ENCODE measurements at regions not wholly inside any gene's neighbourhood (a gene's known extent, or its start where the extent isn't known, plus 50 kb on each side); places are given as distances from the start of the nearest gene placed in this dataset.

GRCh38 chr3:7854266-7854665 lies 647.4 kb upstream of the LMCD1 start:
- no peak for DNase-seq (ENCODE audit: extremely low read depth, insufficient read length)
- no peak for TF ChIP-seq CTCF (IDR thresholded peaks at IDR 0.05; ENCODE audit: insufficient read depth, low read length, poor library complexity, severe bottlenecking)
- Histone ChIP-seq H3K4me3 (replicated peaks; ENCODE audit: low read depth, low read length) (no peak overlapping the region), H3K27me3 (replicated peaks; ENCODE audit: control insufficient read depth, insufficient read depth, low read length) (no peaks in the 10 kb centered on the region), H3K36me3 (ENCODE audit: control insufficient read depth, insufficient read depth, low read length) (no peaks in the 10 kb centered on the region)

- DNase-seq (ENCODE audit: extremely low read depth, insufficient read length): no peak
- H3K27me3 ChIP-seq (replicated peaks; ENCODE audit: control insufficient read depth, insufficient read depth, low read length): no peaks in the 10 kb centered on the region
- H3K36me3 ChIP-seq (ENCODE audit: control insufficient read depth, insufficient read depth, low read length): no peaks in the 10 kb centered on the region
- no peak overlapping the region for H3K4me3 ChIP-seq (replicated peaks; ENCODE audit: low read depth, low read length)
- no peak for TF ChIP-seq CTCF (IDR thresholded peaks at IDR 0.05; ENCODE audit: insufficient read depth, low read length, poor library complexity, severe bottlenecking)
Measured at GRCh38 chr3:7854721-7855120, 646.9 kb upstream of the LMCD1 start.

GRCh38 chr3:7865611-7866010 lies 636.0 kb upstream of the LMCD1 start:
- Histone ChIP-seq H3K27me3 (replicated peaks; ENCODE audit: control insufficient read depth, insufficient read depth, low read length) (no peaks in the 10 kb centered on the region), H3K36me3 (ENCODE audit: control insufficient read depth, insufficient read depth, low read length) (no peaks in the 10 kb centered on the region), H3K4me3 (replicated peaks; ENCODE audit: low read depth, low read length) (no peak overlapping the region)
- TF ChIP-seq CTCF (IDR thresholded peaks at IDR 0.05; ENCODE audit: insufficient read depth, low read length, poor library complexity, severe bottlenecking): no peak
- no peak for DNase-seq (ENCODE audit: extremely low read depth, insufficient read length)

GRCh38 chr3:7867587-7867986 lies 634.0 kb upstream of the LMCD1 start:
- Histone ChIP-seq H3K4me3 (replicated peaks; ENCODE audit: low read depth, low read length) (no peak overlapping the region), H3K36me3 (ENCODE audit: control insufficient read depth, insufficient read depth, low read length) (no peaks in the 10 kb centered on the region), H3K27me3 (replicated peaks; ENCODE audit: control insufficient read depth, insufficient read depth, low read length) (no peaks in the 10 kb centered on the region)
- no peak for TF ChIP-seq CTCF (IDR thresholded peaks at IDR 0.05; ENCODE audit: insufficient read depth, low read length, poor library complexity, severe bottlenecking)
- no peak for DNase-seq (ENCODE audit: extremely low read depth, insufficient read length)

GRCh38 chr3:7871003-7871560 lies 630.5 kb upstream of the LMCD1 start:
- Histone ChIP-seq H3K27me3 (replicated peaks; ENCODE audit: control insufficient read depth, insufficient read depth, low read length) (no peaks in the 10 kb centered on the region), H3K36me3 (ENCODE audit: control insufficient read depth, insufficient read depth, low read length) (no peaks in the 10 kb centered on the region), H3K4me3 (replicated peaks; ENCODE audit: low read depth, low read length) (no peak overlapping the region)
- no peak for TF ChIP-seq CTCF (IDR thresholded peaks at IDR 0.05; ENCODE audit: insufficient read depth, low read length, poor library complexity, severe bottlenecking)
- no peak for DNase-seq (ENCODE audit: extremely low read depth, insufficient read length)

- Histone ChIP-seq H3K36me3 (ENCODE audit: control insufficient read depth, insufficient read depth, low read length) (no peaks in the 10 kb centered on the region), H3K4me3 (replicated peaks; ENCODE audit: low read depth, low read length) (no peak overlapping the region), H3K27me3 (replicated peaks; ENCODE audit: control insufficient read depth, insufficient read depth, low read length) (no peaks in the 10 kb centered on the region)
- TF ChIP-seq CTCF (IDR thresholded peaks at IDR 0.05; ENCODE audit: insufficient read depth, low read length, poor library complexity, severe bottlenecking): no peak
- no peak for DNase-seq (ENCODE audit: extremely low read depth, insufficient read length)
Measured at GRCh38 chr3:7874116-7874515, 627.5 kb upstream of the LMCD1 start.
